ENCODE measurements at regions not wholly inside any gene's neighbourhood (a gene's known extent, or its start where the extent isn't known, plus 50 kb on each side); places are given as distances from the start of the nearest gene placed in this dataset.

GRCh38 chr2:64345998-64346397 is 108.0 kb upstream of the LGALSL start:
- H3K27ac ChIP-seq (ENCODE audit: low read depth): no peak overlapping the region
- no peak overlapping the region for H3K4me3 ChIP-seq (ENCODE audit: low read depth, low read length)
- H3K36me3 ChIP-seq (ENCODE audit: insufficient read depth): no peaks in the 10 kb centered on the region
- DNase-seq (ENCODE audit: extremely low spot score): no peak
- H3K4me1 ChIP-seq (ENCODE audit: insufficient read depth): no peaks in the 10 kb centered on the region
- WGBS: 95% methylated on average over 2 of the region's 2 CpGs

- Histone ChIP-seq H3K4me3 (ENCODE audit: low read depth, low read length) (no peak overlapping the region), H3K27ac (ENCODE audit: low read depth) (no peak overlapping the region), H3K36me3 (ENCODE audit: insufficient read depth) (no peaks in the 10 kb centered on the region), H3K4me1 (ENCODE audit: insufficient read depth) (no peaks in the 10 kb centered on the region)
- no peak for DNase-seq (ENCODE audit: extremely low spot score)
- WGBS: 72% methylated on average over 6 of the region's 6 CpGs
Observed at GRCh38 chr2:64348386-64349130, 105.4 kb upstream of the LGALSL start.

GRCh38 chr2:64349131-64349530 is 104.8 kb upstream of the LGALSL start:
- Histone ChIP-seq H3K27ac (ENCODE audit: low read depth) (no peak overlapping the region), H3K4me1 (ENCODE audit: insufficient read depth) (no peaks in the 10 kb centered on the region), H3K4me3 (ENCODE audit: low read depth, low read length) (no peak overlapping the region), H3K36me3 (ENCODE audit: insufficient read depth) (no peaks in the 10 kb centered on the region)
- no peak for DNase-seq (ENCODE audit: extremely low spot score)
- WGBS: 80% methylated on average over 2 of the region's 2 CpGs

- no peak overlapping the region for H3K27ac ChIP-seq (ENCODE audit: low read depth)
- H3K4me1 ChIP-seq (ENCODE audit: insufficient read depth): no peaks in the 10 kb centered on the region
- WGBS: 78% methylated on average over 2 of the region's 2 CpGs
- no peaks in the 10 kb centered on the region for H3K36me3 ChIP-seq (ENCODE audit: insufficient read depth)
- no peak for DNase-seq (ENCODE audit: extremely low spot score)
- H3K4me3 ChIP-seq (ENCODE audit: low read depth, low read length): no peak overlapping the region
Observed at GRCh38 chr2:64350996-64351395, 103.0 kb upstream of the LGALSL start.

- no peak overlapping the region for H3K27ac ChIP-seq (ENCODE audit: low read depth)
- no peak overlapping the region for H3K4me3 ChIP-seq (ENCODE audit: low read depth, low read length)
- 98% methylated on average over 1 of the region's 1 CpG for WGBS
- H3K4me1 ChIP-seq (ENCODE audit: insufficient read depth): no peaks in the 10 kb centered on the region
- no peaks in the 10 kb centered on the region for H3K36me3 ChIP-seq (ENCODE audit: insufficient read depth)
- DNase-seq (ENCODE audit: extremely low spot score): no peak
Observed at GRCh38 chr2:64352292-64352691, 101.7 kb upstream of the LGALSL start.

- H3K36me3 ChIP-seq (ENCODE audit: insufficient read depth): no peaks in the 10 kb centered on the region
- H3K4me1 ChIP-seq (ENCODE audit: insufficient read depth): no peaks in the 10 kb centered on the region
- no peak for DNase-seq (ENCODE audit: extremely low spot score)
- no peak overlapping the region for H3K4me3 ChIP-seq (ENCODE audit: low read depth, low read length)
- H3K27ac ChIP-seq (ENCODE audit: low read depth): no peak overlapping the region
- 79% methylated on average over 11 of the region's 11 CpGs for WGBS
Observed at GRCh38 chr2:64354857-64355680, 98.9 kb upstream of the LGALSL start.

- no peak overlapping the region for H3K27ac ChIP-seq (ENCODE audit: low read depth)
- 88% methylated on average over 2 of the region's 2 CpGs for WGBS
- H3K4me3 ChIP-seq (ENCODE audit: low read depth, low read length): no peak overlapping the region
- DNase-seq (ENCODE audit: extremely low spot score): no peak
- no peaks in the 10 kb centered on the region for H3K36me3 ChIP-seq (ENCODE audit: insufficient read depth)
- no peaks in the 10 kb centered on the region for H3K4me1 ChIP-seq (ENCODE audit: insufficient read depth)
Observed at GRCh38 chr2:64356906-64357305, 97.1 kb upstream of the LGALSL start.

GRCh38 chr2:64359171-64359891 is 94.6 kb upstream of the LGALSL start:
- Histone ChIP-seq H3K4me3 (ENCODE audit: low read depth, low read length) (no peak overlapping the region), H3K27ac (ENCODE audit: low read depth) (peak overlapping the region; percentile 34), H3K36me3 (ENCODE audit: insufficient read depth) (no peaks in the 10 kb centered on the region), H3K4me1 (ENCODE audit: insufficient read depth) (no peaks in the 10 kb centered on the region)
- WGBS: 64% methylated on average over 4 of the region's 4 CpGs
- DNase-seq (ENCODE audit: extremely low spot score): no peak

GRCh38 chr2:64359892-64360657 is 93.9 kb upstream of the LGALSL start:
- Histone ChIP-seq H3K36me3 (ENCODE audit: insufficient read depth) (no peaks in the 10 kb centered on the region), H3K27ac (ENCODE audit: low read depth) (peak overlapping the region; percentile 34), H3K4me1 (ENCODE audit: insufficient read depth) (no peaks in the 10 kb centered on the region), H3K4me3 (ENCODE audit: low read depth, low read length) (no peak overlapping the region)
- WGBS: 38% methylated on average over 11 of the region's 11 CpGs
- DNase-seq (ENCODE audit: extremely low spot score): peak; percentile 58

GRCh38 chr2:64361151-64361938 is 92.6 kb upstream of the LGALSL start:
- 92% methylated on average over 12 of the region's 12 CpGs for WGBS
- no peak for DNase-seq (ENCODE audit: extremely low spot score)
- Histone ChIP-seq H3K27ac (ENCODE audit: low read depth) (no peak overlapping the region), H3K4me1 (ENCODE audit: insufficient read depth) (no peaks in the 10 kb centered on the region), H3K36me3 (ENCODE audit: insufficient read depth) (no peaks in the 10 kb centered on the region), H3K4me3 (ENCODE audit: low read depth, low read length) (no peak overlapping the region)

GRCh38 chr2:64362562-64363026 is 91.4 kb upstream of the LGALSL start:
- Histone ChIP-seq H3K27ac (ENCODE audit: low read depth) (no peak overlapping the region), H3K4me1 (ENCODE audit: insufficient read depth) (no peaks in the 10 kb centered on the region), H3K36me3 (ENCODE audit: insufficient read depth) (no peaks in the 10 kb centered on the region), H3K4me3 (ENCODE audit: low read depth, low read length) (no peak overlapping the region)
- DNase-seq (ENCODE audit: extremely low spot score): no peak
- 89% methylated on average over 4 of the region's 4 CpGs for WGBS

- DNase-seq (ENCODE audit: extremely low spot score): no peak
- Histone ChIP-seq H3K4me3 (ENCODE audit: low read depth, low read length) (no peak overlapping the region), H3K36me3 (ENCODE audit: insufficient read depth) (no peaks in the 10 kb centered on the region), H3K4me1 (ENCODE audit: insufficient read depth) (no peaks in the 10 kb centered on the region), H3K27ac (ENCODE audit: low read depth) (no peak overlapping the region)
- WGBS: 96% methylated on average over 4 of the region's 4 CpGs
Observed at GRCh38 chr2:64363140-64363539, 90.8 kb upstream of the LGALSL start.
